Transverse colon (tissue), 4 donors: ENCODE measurements at regions not wholly inside any gene's neighbourhood (a gene's known extent, or its start where the extent isn't known, plus 50 kb on each side); places are given as distances from the start of the nearest gene placed in this dataset.

Experiments
- POLR2A ChIP-seq: fragments of 450-650 bp; IDR thresholded peaks from one replicate; pipeline ENCODE4 v1.6.1; 2016; ENCODE audit warnings: antibody characterized with exemption, mild to moderate bottlenecking, moderate library complexity
- POLR2AphosphoS5 ChIP-seq, 3 donors: sonication (generic); formaldehyde crosslinking; IDR thresholded peaks; one replicate each; pipeline ENCODE4 v1.6.1; 2016; ENCODE audit warnings: antibody characterized with exemption in 3 of 3
- TF ChIP-seq, protein P1 (sequence below), 5 experiments: fragments of 200-600 bp in 3 of 5; fragments of 450-650 bp in 2 of 5; sonication (generic) in 3 of 5; IDR thresholded peaks; 1 replicate in 2 of 5; 2 replicates in 3 of 5; pipeline ENCODE4 v1.5.1; 2016 to 2017; ENCODE audit warnings: antibody characterized with exemption in 5 of 5, inconsistent platforms in 3 of 5, mild to moderate bottlenecking in 2 of 5, moderate library complexity in 1 of 5

DNA sequence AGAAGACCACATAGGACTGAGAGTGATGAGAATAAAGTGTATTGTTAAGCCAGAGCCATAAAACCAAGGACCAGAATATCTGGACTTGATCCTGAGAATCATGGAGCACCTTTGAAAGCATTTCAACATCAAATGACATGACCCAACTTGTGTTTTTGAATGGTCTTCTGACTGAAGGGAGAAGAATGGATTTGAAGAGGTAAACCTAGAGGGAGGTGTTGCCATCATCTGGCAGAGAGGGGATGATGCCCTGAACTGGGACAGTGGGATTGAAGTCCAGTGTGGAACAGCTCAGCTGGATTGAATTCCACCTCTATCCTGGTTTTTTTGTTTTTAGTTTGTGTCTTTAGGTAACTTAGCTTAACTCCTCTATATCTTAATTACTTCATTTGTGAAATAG, 570.0 kb downstream of the TBC1D32 start:
- TF ChIP-seq, protein P1, sequence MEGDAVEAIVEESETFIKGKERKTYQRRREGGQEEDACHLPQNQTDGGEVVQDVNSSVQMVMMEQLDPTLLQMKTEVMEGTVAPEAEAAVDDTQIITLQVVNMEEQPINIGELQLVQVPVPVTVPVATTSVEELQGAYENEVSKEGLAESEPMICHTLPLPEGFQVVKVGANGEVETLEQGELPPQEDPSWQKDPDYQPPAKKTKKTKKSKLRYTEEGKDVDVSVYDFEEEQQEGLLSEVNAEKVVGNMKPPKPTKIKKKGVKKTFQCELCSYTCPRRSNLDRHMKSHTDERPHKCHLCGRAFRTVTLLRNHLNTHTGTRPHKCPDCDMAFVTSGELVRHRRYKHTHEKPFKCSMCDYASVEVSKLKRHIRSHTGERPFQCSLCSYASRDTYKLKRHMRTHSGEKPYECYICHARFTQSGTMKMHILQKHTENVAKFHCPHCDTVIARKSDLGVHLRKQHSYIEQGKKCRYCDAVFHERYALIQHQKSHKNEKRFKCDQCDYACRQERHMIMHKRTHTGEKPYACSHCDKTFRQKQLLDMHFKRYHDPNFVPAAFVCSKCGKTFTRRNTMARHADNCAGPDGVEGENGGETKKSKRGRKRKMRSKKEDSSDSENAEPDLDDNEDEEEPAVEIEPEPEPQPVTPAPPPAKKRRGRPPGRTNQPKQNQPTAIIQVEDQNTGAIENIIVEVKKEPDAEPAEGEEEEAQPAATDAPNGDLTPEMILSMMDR (IDR thresholded peaks at IDR 0.05) = no peak
- TF ChIP-seq POLR2AphosphoS5 (IDR thresholded peaks at IDR 0.05) = no peak
- TF ChIP-seq POLR2A = no peak
